Adrenal gland (tissue), 9 donors: ENCODE measurements at regions not wholly inside any gene's neighbourhood (a gene's known extent, or its start where the extent isn't known, plus 50 kb on each side); places are given as distances from the start of the nearest gene placed in this dataset.

ENCODE experiments used
- DNase-seq, 7 donors: peaks; one replicate each; pipeline ENCODE4 v3.0.0-alpha.2; 2019 to 2020
- H3K27ac ChIP-seq, 5 donors: fragments of 200-600 bp; sonication (generic) in 4 of 5; 1 replicate in 3 of 5; 2 replicates in 2 of 5; pipeline versions ENCODE4 v1.5.1 to v1.8.0; 2016 to 2020; ENCODE audit warnings: mild to moderate bottlenecking in 1 of 5
- H3K27me3 ChIP-seq: fragments of 200-600 bp; 2 replicates; pipeline ENCODE4 v1.8.0; 2021
- H3K36me3 ChIP-seq, 2 donors: fragments of 200-600 bp; replicated peaks in 1 of 2; 1 replicate in 1 of 2; 2 replicates in 1 of 2; pipeline versions ENCODE4 v1.5.1 to v1.8.0; 2018 to 2022
- H3K4me1 ChIP-seq, 2 donors: fragments of 200-600 bp; replicated peaks in 1 of 2; 1 replicate in 1 of 2; 2 replicates in 1 of 2; pipeline versions ENCODE4 v1.5.1 to v1.8.0; 2018 to 2021
- H3K4me3 ChIP-seq, 4 donors: fragments of 200-600 bp; sonication (generic) in 3 of 4; one replicate each; pipeline ENCODE4 v1.5.1; 2016 to 2018
- H3K9me3 ChIP-seq, 3 donors: fragments of 200-600 bp; sonication (generic) in 1 of 3; replicated peaks in 1 of 3; 1 replicate in 2 of 3; 2 replicates in 1 of 3; pipeline versions ENCODE4 v1.5.1 to v1.8.0; 2016 to 2021
- POLR2A ChIP-seq, 2 donors: fragments of 450-650 bp; IDR thresholded peaks; one replicate each; pipeline ENCODE4 v1.6.1; 2017; ENCODE audit warnings: antibody characterized with exemption in 2 of 2, mild to moderate bottlenecking in 2 of 2, moderate library complexity in 1 of 2
- WGBS, 4 donors: extraction: QIAGEN DNeasy Blood & Tissue Kit in 2 of 4; methylation state at CpG; one replicate each; pipeline versions ENCODE4 v1.1.5 to v1.1.7; 2013 to 2017; 5-methylcytosine and 5-hydroxymethylcytosine counted together
- intact Hi-C, 2 donors: fragments of 100-400 bp; cut with DNase I; formaldehyde crosslinking; loops; one replicate each; pipeline versions ENCODE4 v1.14.1 to v1.15.0; 2022 to 2023
- TF ChIP-seq, protein P1 (sequence below), 6 experiments: fragments of 450-650 bp in 4 of 6; fragments of 200-600 bp in 2 of 6; sonication (generic) in 1 of 6; IDR thresholded peaks; 1 replicate in 5 of 6; 2 replicates in 1 of 6; pipeline versions ENCODE4 v1.5.1 to v1.8.0; 2016 to 2021; ENCODE audit warnings: antibody characterized with exemption in 6 of 6, mild to moderate bottlenecking in 2 of 6, moderate library complexity in 1 of 6
- donor health status: healthy with polysubstance abuse.
- donor health status: Bipolar disorder and iron deficiency.
- donor health status: DM: yes; HTN: yes; CAD: no.
- donor health status: DM: no; HTN: no; CAD: no.
- donor health status: DM: no; HTN: no; CAD: no.

DNA sequence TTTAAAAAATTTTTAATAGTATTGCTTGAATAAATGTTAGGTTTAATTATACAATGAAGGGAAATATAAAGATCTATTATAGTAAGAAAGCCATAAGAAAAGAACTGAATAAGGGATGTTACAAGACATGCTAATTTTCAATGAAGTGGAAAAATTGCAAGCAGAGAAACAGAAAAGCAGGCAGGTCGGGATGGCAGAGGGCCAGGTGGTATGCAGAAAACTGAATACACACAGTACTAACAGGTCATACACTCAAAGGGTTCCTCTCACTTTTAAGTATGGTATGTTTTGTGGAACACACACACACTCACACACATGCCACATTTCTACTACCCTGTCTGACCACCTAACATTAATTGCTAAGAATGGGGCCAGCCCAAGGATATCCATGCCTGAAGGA is 76.7 kb upstream of the DTNA start:
- Histone ChIP-seq H3K27ac (no peak overlapping the region), H3K9me3 (no peaks in the 10 kb centered on the region), H3K4me3 (no peak overlapping the region), H3K4me1 (no peaks in the 10 kb centered on the region), H3K36me3 (no peaks in the 10 kb centered on the region), H3K27me3 (no peaks in the 10 kb centered on the region)
- intact Hi-C loops, result no loop called here
- TF ChIP-seq, protein P1, sequence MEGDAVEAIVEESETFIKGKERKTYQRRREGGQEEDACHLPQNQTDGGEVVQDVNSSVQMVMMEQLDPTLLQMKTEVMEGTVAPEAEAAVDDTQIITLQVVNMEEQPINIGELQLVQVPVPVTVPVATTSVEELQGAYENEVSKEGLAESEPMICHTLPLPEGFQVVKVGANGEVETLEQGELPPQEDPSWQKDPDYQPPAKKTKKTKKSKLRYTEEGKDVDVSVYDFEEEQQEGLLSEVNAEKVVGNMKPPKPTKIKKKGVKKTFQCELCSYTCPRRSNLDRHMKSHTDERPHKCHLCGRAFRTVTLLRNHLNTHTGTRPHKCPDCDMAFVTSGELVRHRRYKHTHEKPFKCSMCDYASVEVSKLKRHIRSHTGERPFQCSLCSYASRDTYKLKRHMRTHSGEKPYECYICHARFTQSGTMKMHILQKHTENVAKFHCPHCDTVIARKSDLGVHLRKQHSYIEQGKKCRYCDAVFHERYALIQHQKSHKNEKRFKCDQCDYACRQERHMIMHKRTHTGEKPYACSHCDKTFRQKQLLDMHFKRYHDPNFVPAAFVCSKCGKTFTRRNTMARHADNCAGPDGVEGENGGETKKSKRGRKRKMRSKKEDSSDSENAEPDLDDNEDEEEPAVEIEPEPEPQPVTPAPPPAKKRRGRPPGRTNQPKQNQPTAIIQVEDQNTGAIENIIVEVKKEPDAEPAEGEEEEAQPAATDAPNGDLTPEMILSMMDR (IDR thresholded peaks at IDR 0.05), result no peak
- no peak for DNase-seq
- WGBS, 4 donors, result 71 to 82% (median 74%) methylated on average over 1 of the region's 1 CpG

DNA sequence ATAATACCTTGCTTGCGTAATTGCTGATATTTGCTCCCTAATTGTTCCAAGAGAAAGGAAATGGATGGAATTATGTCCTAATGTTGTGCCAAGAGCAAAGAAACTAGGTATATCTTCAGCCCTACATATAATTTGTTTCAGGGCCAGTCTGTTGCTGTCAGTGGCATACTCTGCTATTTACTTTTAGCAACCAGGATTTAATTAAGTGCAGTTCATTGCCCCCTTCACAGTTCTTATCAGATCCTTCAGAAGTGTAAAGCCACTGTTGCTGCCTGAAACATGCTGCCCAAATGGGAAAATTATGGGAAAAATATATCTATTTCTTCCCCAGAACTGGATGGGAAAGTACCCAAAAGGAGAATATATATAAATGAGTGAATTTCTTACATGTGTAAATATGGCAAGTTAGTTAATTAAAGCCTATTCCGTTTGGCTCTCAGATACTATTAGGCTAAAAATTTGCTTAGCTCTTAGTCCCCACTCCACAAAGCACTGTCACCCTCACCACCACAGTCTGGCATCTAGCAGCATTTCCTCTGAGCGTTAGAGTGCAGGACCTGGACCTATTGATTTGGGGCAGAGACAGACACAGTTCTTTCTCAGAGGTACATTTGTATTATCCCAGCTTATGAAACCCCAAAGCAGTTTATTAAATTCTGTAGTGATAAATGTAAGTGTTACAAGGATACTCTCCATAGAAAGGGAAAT is 72.8 kb upstream of the DTNA start:
- intact Hi-C loops, result no loop called here
- H3K36me3 ChIP-seq, result no peaks in the 10 kb centered on the region
- no peaks in the 10 kb centered on the region for H3K27me3 ChIP-seq
- no peak overlapping the region for H3K4me3 ChIP-seq
- 70 to 76% (median 76%) methylated on average over 3 of the region's 3 CpGs for WGBS, 4 donors
- no peak for DNase-seq
- TF ChIP-seq, protein P1 (IDR thresholded peaks at IDR 0.05), result no peak
- TF ChIP-seq POLR2A (IDR thresholded peaks at IDR 0.05), result no peak
- no peaks in the 10 kb centered on the region for H3K9me3 ChIP-seq
- H3K4me1 ChIP-seq, result no peaks in the 10 kb centered on the region
- H3K27ac ChIP-seq, result no peak overlapping the region

GRCh38 chr18:34639687-34640086 is 70.4 kb upstream of the DTNA start:
- Histone ChIP-seq H3K4me3 (no peak overlapping the region), H3K36me3 (no peaks in the 10 kb centered on the region), H3K9me3 (no peaks in the 10 kb centered on the region), H3K27me3 (no peaks in the 10 kb centered on the region), H3K4me1 (no peaks in the 10 kb centered on the region), H3K27ac (no peak overlapping the region)
- TF ChIP-seq, protein P1 (IDR thresholded peaks at IDR 0.05), result no peak
- TF ChIP-seq POLR2A (IDR thresholded peaks at IDR 0.05), result no peak
- intact Hi-C loops, result no loop called here
- peak in 1 of 7 donors; percentile 38 for DNase-seq
- WGBS, 4 donors, result 60 to 76% (median 63%) methylated on average over 1 of the region's 1 CpG

DNA sequence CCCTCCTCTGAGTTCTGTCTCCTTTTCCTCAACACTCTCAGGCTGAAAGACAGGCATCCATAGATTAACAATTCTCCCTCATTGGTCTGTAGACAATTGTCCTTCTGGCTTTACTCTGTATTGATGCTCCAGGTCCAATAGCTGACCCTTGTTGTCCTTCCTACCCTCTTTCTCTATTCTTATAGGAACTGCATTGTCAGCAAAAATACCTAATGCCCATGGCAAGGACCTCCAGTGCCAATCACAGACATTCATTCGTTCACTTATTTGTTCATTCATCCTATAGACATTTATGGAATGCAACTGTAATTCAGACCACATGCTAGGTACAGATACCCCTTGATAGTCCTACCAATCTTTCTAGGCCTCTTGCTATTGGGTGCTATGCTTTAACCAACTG is 69.8 kb upstream of the DTNA start:
- no peak for DNase-seq
- TF ChIP-seq POLR2A (IDR thresholded peaks at IDR 0.05), result no peak
- TF ChIP-seq, protein P1 (IDR thresholded peaks at IDR 0.05), result no peak
- H3K36me3 ChIP-seq, result no peaks in the 10 kb centered on the region
- H3K27me3 ChIP-seq, result no peaks in the 10 kb centered on the region
- H3K9me3 ChIP-seq, result no peaks in the 10 kb centered on the region
- no peak overlapping the region for H3K4me3 ChIP-seq
- WGBS, 4 donors, result 67 to 90% (median 72%) methylated on average over 1 of the region's 1 CpG
- H3K4me1 ChIP-seq, result no peaks in the 10 kb centered on the region
- intact Hi-C loops, result no loop called here
- H3K27ac ChIP-seq, result no peak overlapping the region
